Mammary epithelial cell (primary cell): ENCODE measurements at regions not wholly inside any gene's neighbourhood (a gene's known extent, or its start where the extent isn't known, plus 50 kb on each side); places are given as distances from the start of the nearest gene placed in this dataset.

Experiments used
- CTCF ChIP-seq, 2 donors: IDR thresholded peaks in 1 of 2; conservative IDR thresholded peaks in 1 of 2; 2 replicates each; pipeline ENCODE4 v1.5.1; 2011 to 2012; ENCODE audit warnings: inconsistent platforms in 2 of 2, low read length in 2 of 2, mild to moderate bottlenecking in 2 of 2, control low read depth in 1 of 2, low read depth in 1 of 2; ENCODE audit not compliant: insufficient read depth in 1 of 2; ENCODE audit errors: extremely low read depth in 1 of 2
- EZH2 ChIP-seq: IDR thresholded peaks from 2 replicates; pipeline ENCODE4 v1.6.1; 2012; ENCODE audit warnings: low read length, inconsistent platforms, borderline replicate concordance

DNA sequence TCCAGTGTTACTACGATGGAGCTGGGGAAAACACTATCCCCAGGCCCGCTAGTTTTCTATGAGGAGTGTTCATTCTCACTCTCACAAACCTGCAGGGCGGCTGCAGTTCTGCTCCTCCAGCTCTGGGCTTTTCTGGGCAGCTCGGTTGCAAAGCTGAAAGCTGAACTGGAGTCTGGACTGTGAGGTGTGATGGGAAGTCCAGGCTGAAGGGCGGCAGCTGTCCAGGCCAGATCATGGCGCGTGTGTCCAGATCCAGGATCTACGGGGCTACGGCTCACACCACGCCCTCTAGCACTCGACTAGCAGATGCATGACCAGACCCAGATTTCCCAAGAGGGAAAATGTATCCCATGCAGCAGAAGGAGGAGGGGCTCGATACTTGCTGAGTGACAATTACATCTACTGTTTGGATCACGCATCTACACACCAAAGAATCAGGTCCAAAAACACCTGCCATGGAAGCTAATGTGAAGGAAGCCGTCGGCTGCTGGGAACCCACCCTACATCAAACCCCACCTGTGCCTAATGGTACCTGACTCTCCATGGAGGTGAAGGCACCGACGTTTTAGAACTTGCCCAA lies 555.0 kb downstream of the BRD1 start:
- TF ChIP-seq CTCF (conservative IDR thresholded peaks at IDR 0.05 in 1 of 2, IDR thresholded peaks at IDR 0.05 in 1 of 2; ENCODE audit: extremely low read depth in 1 of 2, insufficient read depth in 1 of 2, low read depth in 1 of 2, low read length in 2 of 2), result no peak
- no peak for TF ChIP-seq EZH2
